Lung (tissue), 11 donors: ENCODE measurements at regions not wholly inside any gene's neighbourhood (a gene's known extent, or its start where the extent isn't known, plus 50 kb on each side); places are given as distances from the start of the nearest gene placed in this dataset.
A peak's percentile ranks its signal among the peaks of the same experiment; 100 is the strongest.

Source experiments
- ATAC-seq: fragments of 200-7000 bp; cut with Tn5 transposase; one replicate; pipeline ENCODE4 v1.9.1; 2020; ENCODE audit warnings: moderate number of reproducible peaks; ENCODE audit not compliant: insufficient read depth, low FRiP score
- DNase-seq, 3 donors: peaks; one replicate each; pipeline ENCODE4 v3.0.0-alpha.2; 2013 to 2017
- H3K27ac ChIP-seq, 2 donors: one replicate each; pipeline ENCODE4 v1.5.1; 2013; ENCODE audit warnings: mild to moderate bottlenecking in 2 of 2, moderate library complexity in 2 of 2, control low read depth in 1 of 2, inconsistent platforms in 1 of 2, low read depth in 1 of 2, low read length in 1 of 2
- H3K27me3 ChIP-seq, 3 donors: one replicate each; pipeline ENCODE4 v1.5.1; 2013; ENCODE audit warnings: low read length in 2 of 3; ENCODE audit not compliant: control insufficient read depth in 3 of 3, insufficient read depth in 3 of 3
- H3K36me3 ChIP-seq, 4 donors: one replicate each; pipeline ENCODE4 v1.5.1; 2013; ENCODE audit warnings: low read length in 4 of 4, mild to moderate bottlenecking in 1 of 4, moderate library complexity in 1 of 4; ENCODE audit not compliant: control insufficient read depth in 4 of 4, insufficient read depth in 4 of 4
- H3K4me1 ChIP-seq, 5 donors: one replicate each; pipeline ENCODE4 v1.5.1; 2013; ENCODE audit warnings: low read length in 5 of 5, mild to moderate bottlenecking in 2 of 5, moderate library complexity in 1 of 5; ENCODE audit not compliant: control insufficient read depth in 5 of 5, insufficient read depth in 5 of 5
- H3K4me3 ChIP-seq: one replicate; pipeline ENCODE4 v1.5.1; 2013; ENCODE audit warnings: mild to moderate bottlenecking, control low read depth, moderate library complexity
- H3K9ac ChIP-seq, 2 donors: one replicate each; pipeline ENCODE4 v1.5.1; 2013; ENCODE audit warnings: low read length in 2 of 2, control low read depth in 1 of 2; ENCODE audit not compliant: insufficient read depth in 1 of 2
- H3K9me3 ChIP-seq, 4 donors: one replicate each; pipeline ENCODE4 v1.5.1; 2013; ENCODE audit warnings: low read length in 3 of 4, mild to moderate bottlenecking in 1 of 4, moderate library complexity in 1 of 4; ENCODE audit not compliant: control insufficient read depth in 4 of 4, insufficient read depth in 3 of 4
- WGBS, 2 donors: extraction: QIAGEN DNeasy Blood & Tissue Kit; methylation state at CpG; one replicate each; pipeline ENCODE4 v1.1.7; 2013; 5-methylcytosine and 5-hydroxymethylcytosine counted together
- TF ChIP-seq, protein P1 (sequence below): IDR thresholded peaks from 2 replicates; pipeline ENCODE4 v1.5.1; 2012; ENCODE audit warnings: mild to moderate bottlenecking; ENCODE audit errors: control extremely low read depth, extremely low read depth
- donor health status: control.
- donor health status: control.
- donor health status: Bipolar disorder and iron deficiency.
- donor health status: healthy.
- donor health status: DM: yes; HTN: yes; CAD: no.

DNA sequence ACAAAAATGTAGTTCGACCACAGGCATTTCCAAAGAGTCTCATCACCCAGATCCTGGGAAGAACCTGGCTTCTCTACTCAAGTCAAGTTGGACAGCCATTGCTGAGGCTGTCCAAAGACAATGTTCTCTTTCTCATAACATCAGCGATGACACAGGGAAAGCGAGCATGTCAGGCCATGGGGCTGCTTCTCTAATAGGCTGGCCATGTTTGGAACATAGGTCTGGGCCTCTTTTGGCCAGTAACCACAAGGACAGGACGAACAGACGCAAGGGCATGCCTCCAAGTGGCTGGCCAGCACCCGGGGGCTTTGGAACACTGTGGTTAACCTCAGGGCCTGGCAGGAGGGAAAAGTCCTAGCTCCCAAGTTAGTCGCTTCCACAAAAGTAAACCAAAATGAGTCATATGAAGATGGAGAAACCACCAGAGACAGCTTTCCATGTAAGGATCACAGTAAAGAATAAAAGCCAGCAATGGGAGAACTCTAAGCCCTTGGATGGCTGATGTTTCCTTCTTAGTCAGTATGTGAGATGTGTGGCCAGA is 80.6 kb upstream of the SLC44A3 start:
- no peak for DNase-seq
- no peak for ATAC-seq

GRCh38 chr1:94738371-94738770 is 81.8 kb upstream of the SLC44A3 start:
- 81 to 87% methylated on average over 3 of the region's 3 CpGs for WGBS, 2 donors
- no peaks in the 10 kb centered on the region for H3K36me3 ChIP-seq
- ATAC-seq (no peak), DNase-seq (no peak)
- H3K9me3 ChIP-seq, result no peaks in the 10 kb centered on the region
- H3K9ac ChIP-seq, result no peak overlapping the region
- no peak overlapping the region for H3K27ac ChIP-seq
- no peaks in the 10 kb centered on the region for H3K27me3 ChIP-seq
- peaks cover 0 to 6% (median 3%) of the 10 kb centered on the region in 5 donors for H3K4me1 ChIP-seq
- H3K4me3 ChIP-seq, result no peak overlapping the region
- TF ChIP-seq, protein P1, sequence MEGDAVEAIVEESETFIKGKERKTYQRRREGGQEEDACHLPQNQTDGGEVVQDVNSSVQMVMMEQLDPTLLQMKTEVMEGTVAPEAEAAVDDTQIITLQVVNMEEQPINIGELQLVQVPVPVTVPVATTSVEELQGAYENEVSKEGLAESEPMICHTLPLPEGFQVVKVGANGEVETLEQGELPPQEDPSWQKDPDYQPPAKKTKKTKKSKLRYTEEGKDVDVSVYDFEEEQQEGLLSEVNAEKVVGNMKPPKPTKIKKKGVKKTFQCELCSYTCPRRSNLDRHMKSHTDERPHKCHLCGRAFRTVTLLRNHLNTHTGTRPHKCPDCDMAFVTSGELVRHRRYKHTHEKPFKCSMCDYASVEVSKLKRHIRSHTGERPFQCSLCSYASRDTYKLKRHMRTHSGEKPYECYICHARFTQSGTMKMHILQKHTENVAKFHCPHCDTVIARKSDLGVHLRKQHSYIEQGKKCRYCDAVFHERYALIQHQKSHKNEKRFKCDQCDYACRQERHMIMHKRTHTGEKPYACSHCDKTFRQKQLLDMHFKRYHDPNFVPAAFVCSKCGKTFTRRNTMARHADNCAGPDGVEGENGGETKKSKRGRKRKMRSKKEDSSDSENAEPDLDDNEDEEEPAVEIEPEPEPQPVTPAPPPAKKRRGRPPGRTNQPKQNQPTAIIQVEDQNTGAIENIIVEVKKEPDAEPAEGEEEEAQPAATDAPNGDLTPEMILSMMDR, result no peak

More for the DNA sequence above, 80.6 kb upstream of the SLC44A3 start:
- no peak overlapping the region for H3K4me3 ChIP-seq
- H3K27me3 ChIP-seq, result no peaks in the 10 kb centered on the region
- no peak overlapping the region for H3K27ac ChIP-seq
- TF ChIP-seq, protein P1, result no peak
- H3K36me3 ChIP-seq, result no peaks in the 10 kb centered on the region
- H3K4me1 ChIP-seq, result peaks cover 0 to 7% (median 3%) of the 10 kb centered on the region in 5 donors
- no peak overlapping the region for H3K9ac ChIP-seq
- 69 to 70% methylated on average over 7 of the region's 7 CpGs for WGBS, 2 donors
- H3K9me3 ChIP-seq, result no peaks in the 10 kb centered on the region

DNA sequence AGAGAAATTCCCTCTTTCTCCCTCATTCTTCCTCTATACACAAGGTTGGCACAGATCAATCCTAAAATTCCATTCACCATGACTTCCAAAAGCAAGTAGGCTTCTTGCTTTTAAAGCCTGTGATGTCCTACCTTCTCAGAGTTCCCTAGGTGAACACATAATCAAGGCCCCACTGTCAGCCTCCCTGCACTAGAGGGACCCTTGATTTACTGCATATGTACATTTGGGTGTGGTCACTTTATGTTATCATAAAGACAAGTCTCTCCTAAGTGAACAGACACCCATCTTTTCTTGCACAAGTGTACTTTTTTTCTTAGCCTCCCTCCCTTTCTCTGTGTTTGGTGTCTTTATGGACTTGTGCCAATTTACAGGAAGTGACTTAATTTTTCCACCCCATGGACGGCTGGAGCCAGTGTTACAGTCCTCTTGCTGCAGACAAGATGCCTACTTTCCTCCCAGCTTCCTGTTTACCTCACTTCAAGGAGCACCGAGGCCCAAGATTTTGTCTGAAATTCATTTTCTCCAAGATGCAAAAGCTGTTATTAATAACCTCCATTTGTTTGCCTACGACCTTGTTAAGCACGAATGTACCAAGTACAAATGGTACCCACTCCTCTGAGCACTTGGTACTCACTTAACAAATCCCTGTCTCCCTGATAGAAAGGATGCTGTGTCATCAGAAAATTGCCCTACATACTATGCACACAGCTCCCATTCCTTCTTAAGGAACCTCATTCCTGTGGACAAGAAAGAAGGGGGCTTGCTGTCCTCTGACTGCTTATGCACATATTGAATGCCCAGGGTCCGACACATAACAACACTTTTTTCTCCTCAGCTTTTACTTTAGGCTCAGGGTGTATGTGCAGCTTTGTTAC is 82.8 kb upstream of the SLC44A3 start:
- Histone ChIP-seq H3K9me3 (no peaks in the 10 kb centered on the region), H3K27me3 (no peaks in the 10 kb centered on the region), H3K4me3 (no peak overlapping the region), H3K27ac (no peak overlapping the region), H3K4me1 (peaks cover 0 to 6% (median 3%) of the 10 kb centered on the region in 5 donors), H3K9ac (no peak overlapping the region), H3K36me3 (no peaks in the 10 kb centered on the region)
- no peak for ATAC-seq
- TF ChIP-seq, protein P1, result no peak
- peak in 1 of 3 donors; percentile 46 for DNase-seq
- 46 to 48% methylated on average over 5 of the region's 5 CpGs for WGBS, 2 donors
